ENCODE measurements at regions not wholly inside any gene's neighbourhood (a gene's known extent, or its start where the extent isn't known, plus 50 kb on each side); places are given as distances from the start of the nearest gene placed in this dataset.

DNA sequence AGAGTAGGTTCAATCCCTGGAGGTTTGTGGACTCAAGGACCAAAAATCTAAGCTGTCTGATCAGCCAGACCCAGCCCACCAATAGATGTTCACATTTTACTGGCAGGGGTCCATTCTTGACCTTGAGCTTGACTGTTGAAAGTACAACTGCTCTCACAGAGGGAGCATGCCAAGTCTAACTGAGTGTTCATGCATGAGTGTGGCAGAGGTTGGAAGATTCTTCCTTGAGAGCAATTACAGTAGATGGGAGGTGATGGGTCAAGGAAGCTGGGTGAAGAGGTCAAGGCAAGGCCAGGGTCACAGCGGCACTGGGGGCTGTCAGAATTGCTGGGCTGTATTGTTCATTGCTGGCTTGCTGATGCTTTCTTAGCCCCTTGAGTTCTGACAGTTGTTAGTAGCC lies 202.8 kb upstream of the SVIL start:
- H3K36me3 ChIP-seq (ENCODE audit: control insufficient read depth in 2 of 2, extremely low read depth in 1 of 2, insufficient read depth in 2 of 2, low read length in 2 of 2): no peaks in the 10 kb centered on the region
- H3K27ac ChIP-seq (ENCODE audit: insufficient read depth, low read depth, low read length): no peak overlapping the region
- H2AFZ ChIP-seq (ENCODE audit: low read depth, low read length): no peak overlapping the region
- H3K4me2 ChIP-seq (ENCODE audit: insufficient read depth, low read length): no peak overlapping the region
- dilution Hi-C loops (cut with MboI; ENCODE audit: extremely low pct_ligation_motif_present, low sequenced_read_pairs) (no loop called here), intact Hi-C loops (cut with micrococcal nuclease) (no loop called here)
- no peaks in the 10 kb centered on the region for H3K4me1 ChIP-seq (ENCODE audit: control insufficient read depth, extremely low read depth, insufficient read depth, low read length)
- H4K20me1 ChIP-seq (replicated peaks; ENCODE audit: control insufficient read depth, extremely low read depth, insufficient read depth, low read length): no peaks in the 10 kb centered on the region
- ChIA-PET POLR2A (no interaction called here), CTCF (no interaction called here)
- H3K79me2 ChIP-seq (ENCODE audit: control insufficient read depth, insufficient read depth, low read length): no peaks in the 10 kb centered on the region
- DNase-seq (ENCODE audit: low read depth, low spot score) (no peak), FAIRE-seq (no peak)
- H3K9me3 ChIP-seq (replicated peaks; ENCODE audit: control insufficient read depth, insufficient read depth, low read length): no peaks in the 10 kb centered on the region
- BruUV-seq (replicated peaks): no TSS peak
- TF ChIP-seq, protein P1, sequence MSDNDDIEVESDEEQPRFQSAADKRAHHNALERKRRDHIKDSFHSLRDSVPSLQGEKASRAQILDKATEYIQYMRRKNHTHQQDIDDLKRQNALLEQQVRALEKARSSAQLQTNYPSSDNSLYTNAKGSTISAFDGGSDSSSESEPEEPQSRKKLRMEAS (IDR thresholded peaks at IDR 0.05; ENCODE audit: insufficient read depth, insufficient read length): no peak
- TF ChIP-seq JUN (IDR thresholded peaks at IDR 0.05; ENCODE audit: borderline replicate concordance, insufficient read depth, insufficient read length, low read depth) (no peak), FOS (IDR thresholded peaks at IDR 0.05; ENCODE audit: borderline replicate concordance, insufficient read depth, low read length) (no peak), POLR2AphosphoS5 (IDR thresholded peaks at IDR 0.05; ENCODE audit: insufficient read depth, low read depth, low read length) (no peak), EZH2 (IDR thresholded peaks at IDR 0.05; ENCODE audit: borderline replicate concordance, low read depth, low read length, severe bottlenecking) (no peak), POLR2A (IDR thresholded peaks at IDR 0.05; ENCODE audit: low read depth, low read length) (no peak), GATA2 (IDR thresholded peaks at IDR 0.05; ENCODE audit: insufficient read depth, insufficient read length, low read depth, low read length) (no peak), MYC (IDR thresholded peaks at IDR 0.05; ENCODE audit: low read depth, low read length) (no peak)
- no peaks in the 10 kb centered on the region for H3K9me1 ChIP-seq (replicated peaks; ENCODE audit: control insufficient read depth, extremely low read depth, insufficient read depth, low read length)
- no peak overlapping the region for H3K4me3 ChIP-seq (replicated peaks in 1 of 3; ENCODE audit: insufficient read depth in 1 of 3, low read depth in 1 of 3, low read length in 3 of 3)
- no peaks in the 10 kb centered on the region for H3K27me3 ChIP-seq (ENCODE audit: control insufficient read depth in 2 of 2, insufficient read depth in 2 of 2, low read length in 2 of 2)
- no peak overlapping the region for H3K9ac ChIP-seq (replicated peaks; ENCODE audit: extremely low read depth, insufficient read depth, low read length)

DNA sequence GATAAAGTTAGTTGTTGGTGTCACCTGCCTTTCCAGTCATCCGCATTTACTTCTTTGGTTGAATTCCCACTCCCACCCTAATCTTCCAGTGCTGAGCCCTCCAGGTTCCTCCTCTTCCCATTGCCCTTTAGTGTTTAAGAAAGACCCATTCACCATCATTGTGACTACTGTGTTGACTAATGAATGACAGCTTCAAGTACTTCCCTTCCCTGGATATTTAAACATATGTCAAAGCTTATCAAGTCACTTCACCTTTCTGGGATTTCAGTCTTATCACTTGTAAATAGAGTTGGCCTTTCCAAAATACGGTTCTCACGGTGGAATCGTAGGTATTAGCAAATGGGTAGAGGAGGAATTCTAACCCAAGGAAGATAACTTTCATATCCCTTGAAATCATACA lies 201.6 kb upstream of the SVIL start:
- Histone ChIP-seq H4K20me1 (replicated peaks; ENCODE audit: control insufficient read depth, extremely low read depth, insufficient read depth, low read length) (no peaks in the 10 kb centered on the region), H3K4me2 (ENCODE audit: insufficient read depth, low read length) (no peak overlapping the region), H3K9ac (replicated peaks; ENCODE audit: extremely low read depth, insufficient read depth, low read length) (no peak overlapping the region), H3K9me1 (replicated peaks; ENCODE audit: control insufficient read depth, extremely low read depth, insufficient read depth, low read length) (no peaks in the 10 kb centered on the region), H3K79me2 (ENCODE audit: control insufficient read depth, insufficient read depth, low read length) (no peaks in the 10 kb centered on the region), H3K27me3 (ENCODE audit: control insufficient read depth in 2 of 2, insufficient read depth in 2 of 2, low read length in 2 of 2) (no peaks in the 10 kb centered on the region), H3K36me3 (ENCODE audit: control insufficient read depth in 2 of 2, extremely low read depth in 1 of 2, insufficient read depth in 2 of 2, low read length in 2 of 2) (no peaks in the 10 kb centered on the region), H2AFZ (ENCODE audit: low read depth, low read length) (no peak overlapping the region), H3K27ac (ENCODE audit: insufficient read depth, low read depth, low read length) (no peak overlapping the region), H3K4me1 (ENCODE audit: control insufficient read depth, extremely low read depth, insufficient read depth, low read length) (no peaks in the 10 kb centered on the region), H3K4me3 (replicated peaks in 1 of 3; ENCODE audit: insufficient read depth in 1 of 3, low read depth in 1 of 3, low read length in 3 of 3) (no peak overlapping the region), H3K9me3 (replicated peaks; ENCODE audit: control insufficient read depth, insufficient read depth, low read length) (no peaks in the 10 kb centered on the region)
- DNase-seq (ENCODE audit: low read depth, low spot score): no peak
- ChIA-PET CTCF (interaction anchor here (1.0 to 1.6 kb wide), 3 partner anchors 14 to 32 kb away, joined by 4 read pairs; no protein-coding TSS in a partner anchor), POLR2A (no interaction called here)
- BruUV-seq (replicated peaks): no TSS peak
- TF ChIP-seq MYC (IDR thresholded peaks at IDR 0.05; ENCODE audit: low read depth, low read length) (no peak), EZH2 (IDR thresholded peaks at IDR 0.05; ENCODE audit: borderline replicate concordance, low read depth, low read length, severe bottlenecking) (no peak), POLR2AphosphoS5 (IDR thresholded peaks at IDR 0.05; ENCODE audit: insufficient read depth, low read depth, low read length) (no peak), FOS (IDR thresholded peaks at IDR 0.05; ENCODE audit: borderline replicate concordance, insufficient read depth, low read length) (no peak), GATA2 (IDR thresholded peaks at IDR 0.05; ENCODE audit: insufficient read depth, insufficient read length, low read depth, low read length) (no peak), POLR2A (IDR thresholded peaks at IDR 0.05; ENCODE audit: low read depth, low read length) (no peak), JUN (IDR thresholded peaks at IDR 0.05; ENCODE audit: borderline replicate concordance, insufficient read depth, insufficient read length, low read depth) (no peak)
- TF ChIP-seq, protein P1 (IDR thresholded peaks at IDR 0.05; ENCODE audit: insufficient read depth, insufficient read length): no peak
- TF ChIP-seq, protein P2, sequence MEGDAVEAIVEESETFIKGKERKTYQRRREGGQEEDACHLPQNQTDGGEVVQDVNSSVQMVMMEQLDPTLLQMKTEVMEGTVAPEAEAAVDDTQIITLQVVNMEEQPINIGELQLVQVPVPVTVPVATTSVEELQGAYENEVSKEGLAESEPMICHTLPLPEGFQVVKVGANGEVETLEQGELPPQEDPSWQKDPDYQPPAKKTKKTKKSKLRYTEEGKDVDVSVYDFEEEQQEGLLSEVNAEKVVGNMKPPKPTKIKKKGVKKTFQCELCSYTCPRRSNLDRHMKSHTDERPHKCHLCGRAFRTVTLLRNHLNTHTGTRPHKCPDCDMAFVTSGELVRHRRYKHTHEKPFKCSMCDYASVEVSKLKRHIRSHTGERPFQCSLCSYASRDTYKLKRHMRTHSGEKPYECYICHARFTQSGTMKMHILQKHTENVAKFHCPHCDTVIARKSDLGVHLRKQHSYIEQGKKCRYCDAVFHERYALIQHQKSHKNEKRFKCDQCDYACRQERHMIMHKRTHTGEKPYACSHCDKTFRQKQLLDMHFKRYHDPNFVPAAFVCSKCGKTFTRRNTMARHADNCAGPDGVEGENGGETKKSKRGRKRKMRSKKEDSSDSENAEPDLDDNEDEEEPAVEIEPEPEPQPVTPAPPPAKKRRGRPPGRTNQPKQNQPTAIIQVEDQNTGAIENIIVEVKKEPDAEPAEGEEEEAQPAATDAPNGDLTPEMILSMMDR (IDR thresholded peaks at IDR 0.05; ENCODE audit: extremely low read depth in 1 of 2, insufficient read depth in 1 of 2, low read depth in 1 of 2, low read length in 2 of 2): no peak
- dilution Hi-C loops (cut with MboI; ENCODE audit: extremely low pct_ligation_motif_present, low sequenced_read_pairs) (no loop called here), intact Hi-C loops (cut with micrococcal nuclease) (no loop called here)
- FAIRE-seq: no peak

Data from endothelial cell of umbilical vein (primary cell).